Right atrium auricular region (tissue), 2 donors: ENCODE measurements at regions not wholly inside any gene's neighbourhood (a gene's known extent, or its start where the extent isn't known, plus 50 kb on each side); places are given as distances from the start of the nearest gene placed in this dataset.

Source experiments
- DNase-seq: peaks from one replicate; pipeline ENCODE4 v3.0.0-alpha.2; 2019; ENCODE audit warnings: low spot score
- H3K27ac ChIP-seq, 2 donors: fragments of 200-600 bp; sonication (generic); 1 replicate in 1 of 2; 2 replicates in 1 of 2; pipeline ENCODE4 v1.5.1; 2016 to 2019
- H3K27me3 ChIP-seq, 2 donors: fragments of 200-600 bp; sonication (generic); one replicate each; pipeline versions ENCODE4 v1.5.1 to v1.6.0; 2017 to 2019
- H3K36me3 ChIP-seq: fragments of 200-600 bp; sonication (generic); one replicate; pipeline ENCODE4 v1.5.1; 2016
- H3K4me1 ChIP-seq, 2 donors: fragments of 200-600 bp; sonication (generic); one replicate each; pipeline versions ENCODE4 v1.5.1 to v1.6.0; 2017 to 2019
- H3K4me3 ChIP-seq, 2 donors: fragments of 200-600 bp; sonication (generic); 1 replicate in 1 of 2; 2 replicates in 1 of 2; pipeline ENCODE4 v1.5.1; 2017 to 2019; ENCODE audit warnings: mild to moderate bottlenecking in 1 of 2, moderate library complexity in 1 of 2
- H3K9me3 ChIP-seq, 2 donors: fragments of 200-600 bp; sonication (generic); one replicate each; pipeline ENCODE4 v1.5.1; 2019
- TF ChIP-seq, protein P1 (sequence below), 2 donors: fragments of 200-600 bp; sonication (generic); IDR thresholded peaks; one replicate each; pipeline ENCODE4 v1.5.1; 2019; ENCODE audit warnings: antibody characterized with exemption in 2 of 2

GRCh38 chr13:33978653-33979052, 160.7 kb downstream of the RFC3 start:
- H3K4me1 ChIP-seq, result no peaks in the 10 kb centered on the region
- no peak for DNase-seq
- TF ChIP-seq, protein P1, sequence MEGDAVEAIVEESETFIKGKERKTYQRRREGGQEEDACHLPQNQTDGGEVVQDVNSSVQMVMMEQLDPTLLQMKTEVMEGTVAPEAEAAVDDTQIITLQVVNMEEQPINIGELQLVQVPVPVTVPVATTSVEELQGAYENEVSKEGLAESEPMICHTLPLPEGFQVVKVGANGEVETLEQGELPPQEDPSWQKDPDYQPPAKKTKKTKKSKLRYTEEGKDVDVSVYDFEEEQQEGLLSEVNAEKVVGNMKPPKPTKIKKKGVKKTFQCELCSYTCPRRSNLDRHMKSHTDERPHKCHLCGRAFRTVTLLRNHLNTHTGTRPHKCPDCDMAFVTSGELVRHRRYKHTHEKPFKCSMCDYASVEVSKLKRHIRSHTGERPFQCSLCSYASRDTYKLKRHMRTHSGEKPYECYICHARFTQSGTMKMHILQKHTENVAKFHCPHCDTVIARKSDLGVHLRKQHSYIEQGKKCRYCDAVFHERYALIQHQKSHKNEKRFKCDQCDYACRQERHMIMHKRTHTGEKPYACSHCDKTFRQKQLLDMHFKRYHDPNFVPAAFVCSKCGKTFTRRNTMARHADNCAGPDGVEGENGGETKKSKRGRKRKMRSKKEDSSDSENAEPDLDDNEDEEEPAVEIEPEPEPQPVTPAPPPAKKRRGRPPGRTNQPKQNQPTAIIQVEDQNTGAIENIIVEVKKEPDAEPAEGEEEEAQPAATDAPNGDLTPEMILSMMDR (IDR thresholded peaks at IDR 0.05), result no peak
- no peaks in the 10 kb centered on the region for H3K36me3 ChIP-seq
- no peaks in the 10 kb centered on the region for H3K9me3 ChIP-seq
- no peaks in the 10 kb centered on the region for H3K27me3 ChIP-seq
- H3K27ac ChIP-seq, result no peak overlapping the region
- H3K4me3 ChIP-seq, result no peak overlapping the region

DNA sequence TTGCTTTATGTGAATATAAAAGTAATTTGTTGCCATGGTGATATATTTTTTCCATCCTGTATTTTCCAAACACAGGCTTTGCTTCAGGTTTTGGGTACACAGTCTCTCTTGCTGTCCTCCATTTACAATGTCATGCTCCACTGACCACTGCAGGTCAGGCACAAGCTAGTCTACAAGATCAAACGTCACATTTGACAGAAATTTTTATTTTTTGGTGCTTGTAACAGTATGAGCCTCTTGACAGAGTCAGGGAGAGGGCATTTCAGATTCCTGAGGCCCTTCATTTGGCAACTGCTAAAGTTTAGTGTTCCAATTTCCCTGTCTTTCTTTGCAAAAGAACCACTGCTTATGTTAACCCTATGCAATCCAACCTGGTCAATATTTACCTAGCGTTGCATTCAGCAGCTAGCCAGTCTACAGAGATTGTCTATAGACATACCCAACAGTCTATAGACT, 175.0 kb downstream of the RFC3 start:
- TF ChIP-seq, protein P1 (IDR thresholded peaks at IDR 0.05), result no peak
- Histone ChIP-seq H3K27ac (no peak overlapping the region), H3K9me3 (no peaks in the 10 kb centered on the region), H3K27me3 (no peaks in the 10 kb centered on the region), H3K36me3 (no peaks in the 10 kb centered on the region), H3K4me1 (no peaks in the 10 kb centered on the region), H3K4me3 (no peak overlapping the region)
- no peak for DNase-seq

DNA sequence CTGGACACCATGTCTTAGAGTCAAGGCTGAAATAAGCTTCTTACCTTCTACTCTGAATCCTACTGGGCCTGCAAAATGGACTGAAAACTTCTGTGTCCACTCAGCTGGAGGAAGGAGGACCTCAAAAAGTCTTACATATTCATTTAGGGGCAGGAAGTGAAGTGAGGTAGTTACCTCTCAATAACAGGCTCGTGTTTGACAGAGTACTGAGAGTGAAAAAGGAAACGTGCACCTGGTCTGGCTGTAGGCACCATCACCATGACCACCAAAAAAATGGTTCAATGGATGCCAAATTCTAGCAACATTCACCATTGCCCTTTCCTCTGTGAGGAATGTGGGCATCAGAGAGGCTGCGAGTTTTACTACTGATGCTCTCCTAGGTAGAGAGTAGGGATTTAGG, 176.2 kb downstream of the RFC3 start:
- Histone ChIP-seq H3K36me3 (no peaks in the 10 kb centered on the region), H3K4me1 (no peaks in the 10 kb centered on the region), H3K4me3 (no peak overlapping the region), H3K27ac (no peak overlapping the region), H3K27me3 (no peaks in the 10 kb centered on the region), H3K9me3 (no peaks in the 10 kb centered on the region)
- DNase-seq, result no peak
- TF ChIP-seq, protein P1 (IDR thresholded peaks at IDR 0.05), result no peak

DNA sequence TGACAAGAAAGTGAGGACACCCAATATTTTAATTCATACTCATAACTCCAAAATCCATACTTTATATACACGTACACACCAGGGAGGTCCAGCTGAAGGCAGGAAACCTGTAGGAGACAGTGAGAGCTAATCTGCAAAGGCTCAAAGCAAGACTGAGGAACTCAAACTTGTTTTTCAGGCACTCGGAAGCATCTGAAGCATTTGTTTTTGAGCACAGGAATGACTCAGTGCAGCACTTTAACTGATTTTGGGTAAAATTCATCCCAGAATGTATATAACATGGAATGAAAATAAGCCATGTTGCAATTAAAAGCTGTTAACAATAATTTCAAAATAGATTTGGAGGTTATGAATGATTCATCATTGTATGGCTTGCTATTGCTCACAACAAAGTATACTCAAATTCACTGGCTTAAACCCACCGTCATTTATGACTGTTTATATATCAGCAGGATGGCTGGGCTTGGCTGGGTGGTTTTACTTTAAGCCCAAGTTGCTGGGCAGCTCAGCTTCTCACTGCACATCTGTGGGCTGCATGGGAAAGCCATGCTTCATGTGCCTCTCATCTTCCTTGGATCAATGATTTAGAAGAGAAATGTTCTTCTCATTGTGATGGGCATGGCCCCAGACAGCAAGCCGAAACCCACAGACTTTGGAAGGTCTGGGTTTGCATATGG, 177.0 kb downstream of the RFC3 start:
- H3K27me3 ChIP-seq, result no peaks in the 10 kb centered on the region
- no peaks in the 10 kb centered on the region for H3K4me1 ChIP-seq
- no peaks in the 10 kb centered on the region for H3K36me3 ChIP-seq
- H3K27ac ChIP-seq, result no peak overlapping the region
- TF ChIP-seq, protein P1 (IDR thresholded peaks at IDR 0.05), result no peak
- H3K4me3 ChIP-seq, result no peak overlapping the region
- no peaks in the 10 kb centered on the region for H3K9me3 ChIP-seq
- DNase-seq, result no peak

GRCh38 chr13:33996636-33997035, 178.7 kb downstream of the RFC3 start:
- TF ChIP-seq, protein P1 (IDR thresholded peaks at IDR 0.05), result no peak
- no peak overlapping the region for H3K27ac ChIP-seq
- H3K4me3 ChIP-seq, result no peak overlapping the region
- H3K27me3 ChIP-seq, result no peaks in the 10 kb centered on the region
- H3K36me3 ChIP-seq, result no peaks in the 10 kb centered on the region
- no peaks in the 10 kb centered on the region for H3K9me3 ChIP-seq
- no peak for DNase-seq
- H3K4me1 ChIP-seq, result peaks cover 0 to 8% of the 10 kb centered on the region in 2 donors

DNA sequence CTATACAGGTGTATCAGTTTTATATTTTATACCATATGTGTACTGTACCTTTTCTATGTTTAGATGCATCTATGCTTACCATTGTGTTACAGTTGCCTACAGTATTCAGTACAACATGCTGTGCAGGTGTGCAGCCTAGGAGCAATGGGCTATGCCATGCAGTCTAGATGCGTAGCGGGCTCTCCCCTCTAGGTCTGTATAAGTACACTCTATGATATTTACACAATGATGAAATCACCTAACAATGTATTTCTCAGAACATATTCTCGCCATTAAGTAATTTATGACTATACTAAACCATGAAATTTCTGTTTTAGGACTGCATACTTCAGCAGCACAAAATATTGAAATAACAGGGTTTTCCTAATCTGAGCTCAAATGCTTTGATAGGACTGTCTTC, 179.6 kb downstream of the RFC3 start:
- Histone ChIP-seq H3K4me1 (peaks cover 0 to 13% of the 10 kb centered on the region in 2 donors), H3K4me3 (no peak overlapping the region), H3K9me3 (no peaks in the 10 kb centered on the region), H3K36me3 (no peaks in the 10 kb centered on the region), H3K27me3 (no peaks in the 10 kb centered on the region), H3K27ac (no peak overlapping the region)
- TF ChIP-seq, protein P1 (IDR thresholded peaks at IDR 0.05), result no peak
- no peak for DNase-seq
